Right hindlimb (tissue), 1 donor: ENCODE measurements at regions not wholly inside any gene's neighbourhood (a gene's known extent, or its start where the extent isn't known, plus 50 kb on each side); places are given as distances from the start of the nearest gene placed in this dataset.
"Not testable (repeated sequence)": the region's sequence is repeated elsewhere in the genome, so short reads cannot be mapped to it uniquely, and the experiment has no call there.

Experiments used
- DNase-seq: peaks from one replicate; pipeline ENCODE4 v3.0.0-alpha.2; 2018

GRCh38 chr7:94706996-94707740, 51.2 kb upstream of the SGCE start:
- DNase-seq, result no peak

- no peak for DNase-seq
Observed at GRCh38 chr7:94710256-94710655, 54.3 kb upstream of the SGCE start.

- not testable (repeated sequence) for DNase-seq
Observed at GRCh38 chr7:94722360-94722759, 66.4 kb upstream of the SGCE start.

- DNase-seq, result not testable (repeated sequence)
Observed at GRCh38 chr7:94728893-94729292, 73.0 kb upstream of the SGCE start.

GRCh38 chr7:94738071-94738470, 82.1 kb upstream of the SGCE start:
- DNase-seq, result no peak

GRCh38 chr7:94739180-94739579, 83.2 kb upstream of the SGCE start:
- peak; percentile 26 for DNase-seq

- no peak for DNase-seq
Observed at GRCh38 chr7:94740509-94740908, 84.6 kb upstream of the SGCE start.

DNA sequence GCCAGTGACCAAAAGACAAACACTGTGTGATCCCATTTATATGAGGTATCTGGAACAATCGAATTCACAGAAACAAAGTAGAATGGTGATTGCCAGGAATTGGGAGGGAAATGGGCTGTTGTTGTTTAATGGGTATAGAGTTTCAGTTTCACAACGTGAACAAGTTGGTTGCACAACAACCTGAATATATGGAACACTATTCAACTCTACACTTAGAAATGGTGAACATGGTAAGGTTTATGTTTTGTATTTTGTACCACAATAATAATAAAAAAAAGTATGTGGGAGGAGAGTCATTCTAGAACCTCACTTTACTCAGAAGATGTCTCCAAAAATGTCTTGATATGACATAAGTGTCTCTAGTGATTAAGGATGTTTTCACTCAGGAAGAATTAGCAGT, 85.2 kb upstream of the SGCE start:
- DNase-seq, result no peak

- DNase-seq, result no peak
Observed at GRCh38 chr7:94748376-94748775, 92.4 kb upstream of the SGCE start.

DNA sequence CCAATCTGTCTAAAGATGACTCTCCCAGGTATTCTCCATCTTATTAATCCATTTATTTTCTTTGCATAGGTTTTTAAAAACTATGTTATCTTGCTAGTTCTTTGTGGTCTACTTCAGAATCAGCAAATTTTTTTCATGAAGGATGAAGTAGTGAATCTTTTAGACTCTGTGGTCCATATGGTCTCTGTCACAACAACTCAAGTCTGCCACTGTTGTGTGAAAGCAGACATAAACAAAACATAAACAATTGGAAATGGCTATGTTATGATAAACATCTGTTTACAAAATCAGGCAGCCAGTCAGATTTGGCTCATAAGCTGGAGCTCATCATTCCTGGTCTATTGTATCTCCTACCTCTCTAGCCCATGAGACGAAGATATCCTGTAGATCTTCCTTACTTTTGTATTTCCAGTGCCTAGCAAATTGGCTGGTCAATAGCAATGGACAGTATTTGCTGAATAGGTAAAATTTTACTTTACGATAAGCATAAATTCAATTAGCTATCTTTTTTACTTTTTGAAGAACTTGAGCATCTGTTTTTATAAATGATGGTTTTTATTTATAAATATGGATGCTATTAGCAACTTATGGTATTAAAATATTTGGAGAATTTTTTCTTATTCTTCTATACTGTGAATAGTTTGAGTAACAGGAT, 104.6 kb upstream of the SGCE start:
- no peak for DNase-seq

DNA sequence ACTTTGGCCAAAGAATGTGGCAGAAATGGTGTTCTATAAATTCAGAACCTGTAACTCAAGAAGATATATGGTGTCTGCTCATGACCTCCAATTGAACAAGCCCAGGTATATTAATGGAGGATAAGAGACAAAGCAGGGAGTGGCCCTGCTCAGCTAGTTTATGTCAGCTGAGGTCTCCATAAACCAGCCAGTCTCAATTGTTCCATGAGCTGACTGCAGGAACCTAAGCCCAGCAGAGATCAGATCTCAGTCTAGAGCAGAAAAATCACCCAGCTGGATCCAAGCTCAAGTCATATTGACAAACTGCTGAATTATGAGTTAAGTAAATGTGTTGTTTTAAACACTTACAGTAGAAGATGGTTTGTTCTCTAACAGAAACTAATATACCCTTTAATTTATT, 105.5 kb upstream of the SGCE start:
- no peak for DNase-seq

DNA sequence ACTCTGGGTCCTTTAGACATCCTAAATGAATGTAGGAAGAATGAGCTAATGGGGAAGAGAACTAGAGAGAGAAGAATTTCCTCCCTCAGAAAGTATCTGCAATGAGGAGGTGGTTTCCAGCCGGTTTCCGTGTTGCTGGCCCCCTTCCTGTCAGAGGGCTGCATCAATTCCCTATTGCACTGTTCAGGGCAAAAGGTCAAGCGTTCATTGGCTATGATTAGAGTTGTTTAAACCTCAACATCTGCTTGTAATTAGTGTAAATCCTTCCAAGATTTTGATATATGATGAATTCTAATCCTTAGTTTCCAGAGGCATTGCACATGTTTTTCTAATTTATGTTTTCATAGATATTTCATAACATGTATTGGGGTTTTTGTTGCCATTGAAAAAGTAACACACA, 107.3 kb upstream of the SGCE start:
- peak; percentile 89 for DNase-seq

- DNase-seq, result no peak
Observed at GRCh38 chr7:94769724-94770123, 113.8 kb upstream of the SGCE start.

DNA sequence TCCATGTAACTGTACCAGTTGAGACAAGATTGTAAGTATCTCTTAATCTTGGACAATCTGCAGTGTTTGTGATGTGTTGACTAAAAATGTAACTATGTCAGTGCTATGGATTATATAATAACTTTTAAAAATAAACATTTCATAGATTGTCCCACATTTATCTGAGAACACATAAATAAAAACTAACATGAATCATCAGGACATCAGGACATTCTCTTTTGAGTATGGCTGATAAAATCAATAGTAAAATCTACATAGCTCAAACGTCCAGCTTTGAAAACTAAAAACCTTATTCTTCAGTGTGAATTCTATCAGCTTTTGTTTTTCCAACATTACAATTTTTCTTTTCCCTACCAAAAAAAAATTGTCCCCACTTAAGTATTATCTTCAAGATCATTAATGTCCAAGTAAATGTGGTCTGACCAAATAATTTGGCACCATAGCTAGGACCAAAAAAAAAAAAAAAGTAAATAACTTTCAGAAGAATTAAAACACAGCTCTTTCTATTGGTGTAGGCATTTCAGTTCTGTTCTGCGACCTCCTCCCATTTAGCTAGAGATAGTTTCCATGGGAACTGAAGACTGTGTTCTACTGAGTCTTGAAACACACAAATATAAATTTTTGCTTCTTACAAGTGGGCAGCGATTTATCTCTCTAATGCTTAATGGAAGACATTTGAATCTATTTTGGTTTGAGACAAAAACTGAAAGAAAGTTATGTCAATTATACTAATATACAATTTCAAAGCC, 123.0 kb upstream of the SGCE start:
- DNase-seq, result no peak

- DNase-seq, result no peak
Observed at GRCh38 chr7:94779861-94780260, 123.9 kb upstream of the SGCE start.

GRCh38 chr7:94781236-94781635, 125.3 kb upstream of the SGCE start:
- no peak for DNase-seq

GRCh38 chr7:94782777-94783176, 124.6 kb upstream of the PPP1R9A start:
- no peak for DNase-seq

GRCh38 chr7:94787285-94787684, 120.1 kb upstream of the PPP1R9A start:
- DNase-seq, result no peak

GRCh38 chr7:94788378-94788777, 119.0 kb upstream of the PPP1R9A start:
- DNase-seq, result not testable (repeated sequence)

- no peak for DNase-seq
Observed at GRCh38 chr7:94792241-94792640, 115.2 kb upstream of the PPP1R9A start.

- not testable (repeated sequence) for DNase-seq
Observed at GRCh38 chr7:94797404-94797803, 110.0 kb upstream of the PPP1R9A start.

- DNase-seq, result no peak
Observed at GRCh38 chr7:94803821-94804220, 103.6 kb upstream of the PPP1R9A start.

GRCh38 chr7:94808673-94809072, 98.7 kb upstream of the PPP1R9A start:
- not testable (repeated sequence) for DNase-seq

DNA sequence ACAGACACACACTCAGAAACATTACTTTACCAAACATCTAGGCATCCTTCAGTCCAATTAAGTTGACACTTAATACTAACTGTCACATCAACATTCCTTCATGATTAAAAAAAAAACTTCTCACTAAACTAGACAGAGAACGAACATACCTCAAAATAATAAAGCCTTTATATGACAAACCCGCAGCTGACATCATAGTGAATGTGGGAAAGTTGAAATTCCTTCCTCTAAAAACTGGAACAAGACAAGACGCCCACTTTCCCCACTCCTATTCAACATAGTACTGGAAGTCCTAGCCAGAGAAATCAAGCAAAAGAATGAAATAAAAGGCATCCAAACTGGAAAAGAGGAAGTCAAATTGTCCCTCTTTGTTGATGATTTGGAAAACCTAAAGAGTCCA, 96.9 kb upstream of the PPP1R9A start:
- no peak for DNase-seq
